GM03348 (cell line): ENCODE measurements at regions not wholly inside any gene's neighbourhood (a gene's known extent, or its start where the extent isn't known, plus 50 kb on each side); places are given as distances from the start of the nearest gene placed in this dataset.

Source experiments
- DNase-seq: peaks from one replicate; pipeline ENCODE4 v3.0.0; 2012; ENCODE audit warnings: low spot score

DNA sequence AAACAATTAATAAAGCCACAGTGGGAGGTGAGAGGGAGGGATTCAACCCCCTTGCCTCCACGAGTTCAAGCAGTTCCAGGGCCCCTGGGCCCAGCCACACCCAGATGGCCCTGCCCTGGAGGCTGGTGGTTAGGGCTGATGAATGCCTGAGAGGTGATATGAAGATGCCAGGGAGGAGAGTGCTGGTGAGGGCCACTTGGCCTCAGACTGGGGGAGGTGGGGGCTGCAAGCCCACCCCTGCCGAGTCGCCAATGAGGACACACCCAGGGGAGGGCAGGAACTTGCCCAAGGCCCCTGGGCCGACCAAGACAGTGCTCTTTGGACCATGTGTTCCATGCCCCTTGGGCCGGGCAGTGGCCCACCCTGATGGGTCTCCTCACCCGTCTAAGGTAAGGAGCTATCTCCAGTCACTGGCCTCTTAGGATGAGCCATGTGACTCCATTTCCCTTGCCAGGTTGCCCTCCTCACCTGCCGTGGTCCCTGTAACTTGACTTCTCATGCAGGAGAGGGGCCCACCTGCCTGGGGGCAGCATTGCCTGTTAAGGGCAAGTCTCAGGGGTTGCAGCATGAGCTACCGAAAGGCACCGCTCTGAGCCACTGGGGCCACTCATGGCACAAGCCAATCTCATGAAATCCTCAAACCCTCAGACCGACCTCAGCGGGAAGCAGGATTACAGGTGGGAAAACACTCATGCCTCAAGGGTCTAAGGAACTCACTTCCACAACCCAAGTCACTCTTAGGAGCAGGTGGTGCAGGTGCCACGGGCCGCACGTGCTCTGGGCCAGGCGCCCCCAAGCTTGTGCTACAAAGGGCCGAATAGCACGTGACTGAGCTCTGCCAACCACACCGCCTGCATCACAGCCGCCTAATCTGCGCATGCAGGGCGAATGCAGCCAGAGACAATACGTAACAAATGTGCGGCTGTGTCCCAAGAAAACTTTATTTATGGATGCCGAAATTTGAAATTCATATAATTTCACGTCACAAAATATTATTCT, 147.4 kb upstream of the MLN start:
- DNase-seq: no peak

DNA sequence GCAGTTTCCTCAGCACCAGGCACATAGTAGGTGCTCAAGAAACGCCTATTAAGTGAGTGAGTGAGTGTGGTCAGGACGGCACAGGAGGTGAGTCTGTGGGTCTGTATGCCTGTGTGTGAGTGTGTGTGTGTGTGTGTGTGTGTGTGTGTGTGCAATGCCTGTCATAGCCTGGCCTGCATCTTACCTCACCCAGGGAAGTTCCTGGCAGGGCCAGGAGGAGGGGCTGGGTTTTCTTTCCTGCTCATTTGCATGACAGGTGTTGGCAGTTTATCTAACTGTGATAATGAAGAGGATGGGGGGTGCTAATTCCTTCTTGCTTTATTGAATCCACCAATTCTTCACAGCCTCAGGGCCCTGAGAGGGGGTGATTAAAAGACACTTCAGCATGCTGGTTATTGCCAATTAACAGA, 146.7 kb upstream of the MLN start:
- no peak for DNase-seq

DNA sequence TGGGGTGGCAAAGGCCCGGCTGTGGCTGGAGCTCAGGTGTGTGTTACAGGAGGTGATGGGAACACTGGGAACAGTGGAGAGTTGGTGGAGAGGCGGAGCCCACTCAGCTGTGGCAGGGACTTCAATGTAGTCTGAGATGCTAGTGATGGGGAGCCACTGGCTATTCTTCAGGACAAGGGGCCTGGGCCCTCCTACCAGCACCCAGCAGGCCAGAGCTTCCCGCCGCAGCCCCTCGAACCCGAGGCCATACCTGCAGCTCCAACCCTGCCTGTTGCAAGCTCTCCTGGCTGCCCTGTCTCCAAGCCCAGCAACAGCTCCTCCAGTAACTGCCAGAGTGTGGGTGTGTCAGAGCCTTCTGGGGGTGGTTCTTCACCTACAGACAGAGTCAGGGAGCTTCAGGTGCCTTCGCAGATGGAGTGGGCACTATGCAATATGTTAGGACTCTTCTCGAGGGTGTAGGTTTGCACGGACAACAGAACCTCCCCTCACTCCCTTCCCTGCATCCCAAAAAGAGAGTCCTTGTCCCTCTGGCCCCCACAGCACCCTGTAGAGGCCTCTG, 146.2 kb upstream of the MLN start:
- DNase-seq: no peak

DNA sequence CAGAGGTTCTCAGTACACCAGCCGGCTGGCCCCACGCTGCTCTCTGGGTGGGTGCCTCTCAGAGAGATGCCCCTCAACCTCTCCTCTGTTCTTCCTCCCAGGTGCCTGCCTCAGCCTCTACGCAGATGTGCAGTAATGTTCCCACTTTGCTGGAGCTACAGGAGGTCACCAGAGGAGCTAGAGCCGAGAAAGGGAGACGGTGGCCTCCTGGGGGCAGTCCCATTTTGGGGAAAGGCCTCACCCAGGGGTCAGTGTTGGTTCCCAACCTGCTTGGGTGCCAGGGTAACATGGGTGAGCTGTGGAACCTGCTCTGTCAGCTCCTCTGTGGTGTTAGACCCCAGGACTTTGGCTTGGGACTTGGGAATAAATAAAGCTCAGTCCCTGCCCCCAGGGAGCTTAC, 145.3 kb upstream of the MLN start:
- no peak for DNase-seq

DNA sequence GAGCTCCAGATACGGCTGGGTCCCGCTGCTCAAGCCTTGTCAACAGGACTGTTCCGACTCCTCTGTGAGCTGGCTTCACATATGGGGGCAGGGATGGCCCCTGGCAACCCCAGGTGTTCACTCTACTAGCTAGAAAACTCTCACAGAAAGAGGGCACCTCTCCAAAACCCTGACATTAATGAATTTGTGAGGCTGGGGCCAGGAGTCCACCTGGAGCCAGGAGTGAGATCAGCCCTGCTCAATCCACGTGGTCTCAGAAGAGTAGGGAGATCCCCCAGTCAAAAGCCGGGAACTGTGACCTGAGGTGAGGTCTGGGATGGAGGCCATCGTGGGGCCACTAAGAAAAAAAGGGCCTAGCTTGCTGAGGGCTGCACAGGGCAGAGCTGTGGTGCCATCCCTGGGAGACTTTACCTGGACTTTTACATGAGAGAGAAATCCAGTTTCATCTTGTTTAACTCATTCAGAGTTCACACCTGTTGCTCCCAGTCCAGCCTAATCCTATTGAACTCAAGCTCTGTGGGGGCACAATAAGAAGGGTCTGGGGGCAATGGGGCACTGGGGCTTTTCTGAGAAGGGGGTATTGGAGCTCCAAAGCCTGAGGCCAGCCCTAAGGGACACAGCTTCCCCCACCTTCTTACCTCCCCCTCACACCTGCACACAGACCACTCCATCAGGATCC, 144.3 kb upstream of the MLN start:
- DNase-seq: no peak

DNA sequence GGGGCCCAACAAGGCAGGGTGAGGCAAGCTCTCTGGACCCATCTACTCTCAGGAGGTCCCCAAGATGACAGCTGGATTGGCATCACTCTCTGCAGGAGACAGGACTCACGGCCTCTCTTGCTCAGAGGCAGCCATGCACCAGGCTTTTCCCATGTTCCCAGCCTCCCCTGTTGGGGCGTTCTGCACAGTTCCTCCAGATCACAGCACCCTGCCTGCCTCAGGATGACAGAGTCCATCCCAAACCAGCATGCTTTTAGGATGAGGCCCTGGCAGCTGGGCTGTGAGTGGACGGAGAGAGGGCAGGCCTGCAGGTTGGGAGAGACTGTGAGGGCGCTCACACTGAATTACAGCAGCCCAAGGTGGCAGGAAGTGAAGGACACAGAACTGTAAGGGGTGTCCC, 143.2 kb upstream of the MLN start:
- no peak for DNase-seq

DNA sequence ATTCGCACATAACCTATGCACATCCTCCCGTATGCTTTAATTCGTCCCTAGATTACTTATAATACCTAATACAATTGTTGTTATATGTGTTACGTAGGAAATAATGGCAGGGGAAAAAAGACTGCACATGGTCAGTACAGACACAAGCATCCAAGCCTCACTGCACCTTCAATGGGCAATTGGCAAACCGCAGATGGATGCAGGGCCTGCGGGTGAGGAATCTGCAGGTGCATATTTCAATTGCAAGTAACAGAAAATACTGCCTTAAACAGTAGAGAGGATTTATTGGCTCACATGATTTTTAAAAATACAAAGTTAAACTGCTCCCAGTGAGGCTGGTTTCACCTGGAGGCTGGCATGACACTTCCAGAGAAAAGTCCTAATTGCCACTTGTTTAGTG, 142.1 kb upstream of the MLN start:
- DNase-seq: no peak

DNA sequence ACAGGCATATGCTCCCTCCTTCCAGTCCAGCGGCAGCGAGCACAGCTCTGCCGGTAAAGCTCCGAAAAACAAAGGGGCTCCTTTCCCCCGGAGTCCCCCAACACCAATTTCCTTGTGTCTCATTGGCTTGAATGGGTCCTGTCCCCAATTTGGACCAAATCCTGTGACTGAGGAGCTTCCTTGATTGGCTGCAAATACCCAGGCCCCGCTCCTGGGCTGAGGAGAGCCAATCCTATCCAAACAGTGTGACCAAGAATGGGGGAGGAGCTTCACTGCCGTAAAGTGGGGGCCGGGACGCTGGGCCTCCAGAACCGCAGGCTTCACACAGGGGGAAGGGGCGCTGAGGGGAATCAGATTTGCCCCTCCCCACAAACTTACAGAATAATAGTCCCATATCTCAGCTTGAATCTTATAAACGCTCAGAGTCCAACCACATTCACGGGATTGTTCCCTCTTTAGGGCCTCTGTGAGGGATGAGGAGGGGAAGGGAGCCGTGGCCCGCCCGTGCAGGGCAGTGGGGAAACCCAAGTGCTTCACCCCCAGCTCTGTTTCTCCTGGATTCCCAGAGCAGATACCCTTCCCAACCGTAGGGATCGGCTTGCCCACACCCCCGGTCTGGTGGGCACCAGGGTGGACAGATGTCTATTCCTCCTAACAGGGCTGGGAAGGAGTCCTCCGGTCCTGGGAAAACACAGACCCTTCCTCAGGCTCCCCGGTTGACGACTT, 141.0 kb upstream of the MLN start:
- no peak for DNase-seq

DNA sequence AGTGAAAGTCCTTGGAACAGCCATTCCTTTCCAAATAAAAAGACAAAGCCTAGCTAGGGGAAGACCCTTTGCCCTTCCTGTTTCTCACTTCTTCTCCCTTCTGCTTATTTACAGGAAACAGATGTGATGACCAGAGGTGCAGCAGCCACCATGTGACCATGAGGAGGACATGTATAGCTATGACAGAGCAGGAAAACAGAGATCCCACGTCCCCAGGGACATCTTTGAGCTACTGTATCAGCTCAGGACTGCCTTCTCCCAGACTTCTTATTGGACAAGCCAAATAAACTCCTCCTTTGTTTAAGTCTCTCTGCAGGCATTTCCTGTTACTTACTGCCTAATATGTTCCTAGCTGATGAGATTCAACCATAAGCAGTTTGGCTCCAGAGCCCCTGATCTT, 133.1 kb upstream of the MLN start:
- no peak for DNase-seq

DNA sequence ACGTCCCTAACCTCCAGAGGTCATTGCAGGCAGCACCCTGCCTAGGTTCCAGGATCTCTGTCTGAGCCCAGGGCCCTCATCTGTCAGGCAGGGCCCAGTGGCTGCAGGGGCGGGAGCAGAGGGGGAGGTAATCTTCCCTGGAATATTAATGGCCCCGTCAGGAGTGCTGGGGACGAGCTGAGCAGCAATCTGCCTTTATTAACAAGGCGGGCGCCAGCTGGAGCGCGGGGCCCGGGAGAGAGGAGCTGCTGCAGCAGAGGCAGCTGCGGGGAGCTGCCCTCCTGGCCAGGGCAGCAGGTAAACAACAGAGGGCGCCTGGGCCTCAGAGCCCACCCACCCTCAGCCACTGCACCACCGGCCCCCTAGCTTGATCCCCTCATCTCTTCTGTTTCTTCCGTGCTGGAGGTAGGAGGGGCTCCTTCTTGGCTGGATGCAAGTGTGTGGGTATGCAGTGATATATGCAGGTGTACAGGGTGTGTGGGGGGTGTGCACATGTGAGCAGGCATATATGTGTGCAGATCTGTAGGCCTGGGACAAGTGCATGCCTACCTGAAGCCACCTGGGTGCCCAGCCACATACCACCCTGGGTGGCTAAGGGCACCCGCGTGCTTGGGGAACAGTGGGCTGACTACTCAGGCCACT, 131.8 kb upstream of the MLN start:
- no peak for DNase-seq

DNA sequence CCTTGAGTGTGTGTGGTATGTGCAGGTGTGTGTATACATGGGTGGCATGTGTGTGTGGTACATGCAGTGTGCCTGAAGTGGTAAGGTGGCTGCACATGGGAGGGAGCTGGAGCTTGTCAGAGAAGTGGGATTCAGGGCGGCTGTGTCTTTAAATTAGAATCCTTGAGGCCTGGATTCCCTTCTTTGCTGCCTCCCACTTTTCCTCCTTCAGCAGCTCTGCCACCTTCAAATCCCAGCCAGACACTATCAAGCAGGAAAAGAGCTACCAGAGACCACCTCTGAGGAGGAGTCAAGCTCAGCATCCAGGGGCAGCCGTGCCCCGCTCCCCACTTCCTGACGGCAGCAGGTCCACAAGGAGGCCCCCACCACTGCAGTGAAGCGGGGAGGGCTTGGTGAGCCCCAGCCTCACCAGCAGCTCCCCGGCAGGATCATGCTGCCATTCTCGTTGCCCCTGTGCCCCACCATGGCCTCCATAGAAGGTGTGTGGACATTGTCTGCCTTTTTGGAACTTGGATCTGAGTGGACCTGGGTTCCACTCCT, 131.0 kb upstream of the MLN start:
- DNase-seq: no peak

DNA sequence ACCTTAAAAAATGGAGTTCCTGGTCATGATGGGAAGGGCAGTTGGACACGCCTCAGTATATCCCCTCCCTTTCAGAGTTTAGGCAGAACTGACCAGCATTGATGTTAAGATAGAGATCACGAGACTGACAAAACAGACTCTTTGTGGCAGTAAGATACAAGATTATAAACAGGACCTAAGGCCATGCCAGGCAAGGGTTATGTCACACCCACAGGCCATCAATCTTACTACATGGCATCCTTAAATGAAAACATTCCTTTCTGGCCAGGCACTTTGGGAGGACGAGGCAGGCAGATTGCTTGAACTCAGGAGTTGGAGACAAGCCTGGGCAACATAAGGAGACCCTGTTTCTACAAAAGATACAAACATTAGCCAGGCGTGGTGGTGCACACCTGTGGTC, 129.3 kb upstream of the MLN start:
- no peak for DNase-seq

DNA sequence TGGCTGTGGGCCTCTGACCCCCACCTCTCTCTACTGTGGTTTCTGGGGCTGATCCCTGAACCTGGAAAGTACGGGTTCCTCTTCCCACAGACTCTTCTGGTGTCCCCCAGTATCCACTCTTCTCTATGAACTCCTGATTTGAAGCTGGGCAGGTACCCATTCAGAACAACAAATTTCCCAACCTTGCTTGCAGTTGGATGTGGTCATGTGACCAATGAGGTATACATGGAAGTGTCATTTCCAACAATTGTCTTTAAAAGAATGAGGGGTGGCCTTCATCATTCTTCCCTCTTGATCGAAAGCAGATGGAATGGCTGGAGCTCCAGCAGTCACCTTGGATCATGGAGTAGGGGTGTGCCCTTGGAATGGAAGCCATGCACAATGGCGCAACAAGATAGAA, 128.0 kb upstream of the MLN start:
- no peak for DNase-seq

DNA sequence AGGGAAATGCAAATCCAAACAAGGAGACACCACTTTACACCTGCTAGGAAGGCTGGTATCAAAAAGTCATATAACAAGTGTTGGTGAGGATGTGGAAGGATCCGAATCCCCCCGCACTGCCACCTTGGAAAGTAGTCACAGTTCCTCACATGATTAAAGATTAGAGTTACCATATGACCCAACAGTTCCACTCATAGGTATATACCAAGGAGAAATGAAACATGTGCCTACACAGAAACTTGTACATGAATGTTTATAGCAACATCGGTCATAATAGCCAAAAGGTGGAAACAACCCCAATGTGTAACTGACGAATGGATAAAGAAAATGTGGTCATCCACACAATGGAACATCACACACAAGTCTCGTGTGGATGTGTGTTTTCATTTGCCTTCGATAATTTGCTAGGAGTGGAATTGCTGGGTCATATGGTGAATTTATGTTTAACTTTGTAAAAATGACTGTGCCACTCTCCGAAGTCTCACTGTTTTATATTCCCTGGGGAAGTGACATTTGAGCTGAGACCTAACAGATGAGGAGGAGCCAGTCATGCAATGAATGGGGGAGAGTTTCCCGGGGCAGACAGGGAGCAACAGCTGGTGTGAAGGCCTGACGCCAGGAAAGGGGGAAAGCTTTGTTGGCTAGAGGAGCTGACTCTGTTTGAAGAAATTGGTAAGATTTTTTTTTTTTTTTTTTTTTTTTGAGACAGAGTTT, 125.9 kb upstream of the MLN start:
- DNase-seq: peak; percentile 31

DNA sequence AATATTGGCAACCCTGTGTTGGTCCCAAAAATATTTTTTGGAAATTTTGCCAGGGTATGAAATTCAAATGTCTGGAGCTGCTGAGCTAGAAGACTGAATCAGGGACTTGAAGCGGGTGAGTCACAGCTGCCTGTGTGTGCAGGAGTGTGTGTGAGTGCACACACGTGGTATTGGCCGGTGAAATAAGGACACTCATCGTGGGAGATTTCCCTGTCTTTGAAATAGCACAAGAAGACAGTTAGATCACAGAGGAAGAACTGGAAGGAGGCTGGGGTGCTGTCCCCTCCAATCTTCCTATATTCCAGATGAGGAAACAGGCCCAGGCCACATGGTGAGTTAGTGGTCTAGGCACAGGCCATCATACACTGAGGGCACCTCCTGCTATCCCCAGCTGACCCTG, 123.8 kb upstream of the MLN start:
- peak; percentile 88 for DNase-seq

DNA sequence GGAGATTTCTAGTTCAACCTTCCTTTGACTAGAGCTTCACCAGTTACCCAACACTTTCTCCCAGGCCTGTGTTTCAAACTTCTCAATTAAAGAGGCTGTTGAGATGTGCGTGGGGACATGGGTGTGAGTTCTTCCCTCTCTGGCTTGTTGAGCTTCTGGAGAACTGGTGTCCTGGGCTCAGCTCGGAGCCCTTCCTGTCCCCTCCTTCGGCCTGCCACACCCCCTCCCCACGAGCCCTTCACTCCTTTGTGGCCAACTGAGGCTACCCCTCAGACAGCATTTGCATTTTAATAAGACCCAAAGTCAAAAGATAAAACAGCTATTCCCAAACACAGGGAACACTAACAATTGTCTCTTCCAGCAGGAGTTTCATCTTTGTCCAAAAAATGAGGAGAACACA, 123.3 kb upstream of the MLN start:
- no peak for DNase-seq

DNA sequence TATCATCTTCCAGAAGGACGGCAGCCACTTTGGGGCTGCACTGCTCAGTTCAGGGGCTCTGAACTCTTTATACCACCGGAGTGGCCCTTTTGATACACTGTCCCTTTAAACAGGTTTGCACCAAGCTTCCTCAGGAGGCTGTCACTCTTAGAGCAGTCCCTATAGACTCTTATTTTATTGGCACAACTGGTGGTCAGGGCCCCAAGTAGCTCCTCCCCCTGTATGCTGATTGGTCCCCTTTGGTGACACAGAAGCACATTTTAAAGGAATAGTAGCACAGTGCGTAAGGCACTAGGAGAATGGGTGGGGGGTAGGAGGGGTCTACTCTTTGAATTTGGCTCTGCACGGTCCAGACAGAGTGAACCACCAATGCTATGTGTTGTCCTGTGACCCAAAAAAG, 122.6 kb upstream of the MLN start:
- DNase-seq: no peak

DNA sequence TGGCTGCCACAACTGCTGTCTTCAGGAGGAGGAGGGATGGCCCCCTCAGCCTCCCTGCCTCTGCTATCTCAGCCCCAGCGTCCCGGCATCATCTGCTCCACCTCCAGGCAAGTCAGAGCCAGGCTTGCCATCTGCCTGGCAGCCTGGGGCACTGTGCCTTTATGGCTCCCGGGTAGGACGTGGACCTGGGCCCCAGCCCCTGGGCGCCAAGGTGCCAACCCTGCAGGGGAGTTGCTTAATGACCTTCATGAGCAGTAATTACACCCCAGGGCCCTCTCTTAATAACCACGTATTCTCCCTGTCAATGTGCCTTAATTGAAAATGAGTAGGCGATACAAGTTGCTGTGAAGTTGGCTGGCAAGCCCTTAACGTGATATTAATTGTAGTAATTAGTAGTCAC, 122.1 kb upstream of the MLN start:
- DNase-seq: no peak

DNA sequence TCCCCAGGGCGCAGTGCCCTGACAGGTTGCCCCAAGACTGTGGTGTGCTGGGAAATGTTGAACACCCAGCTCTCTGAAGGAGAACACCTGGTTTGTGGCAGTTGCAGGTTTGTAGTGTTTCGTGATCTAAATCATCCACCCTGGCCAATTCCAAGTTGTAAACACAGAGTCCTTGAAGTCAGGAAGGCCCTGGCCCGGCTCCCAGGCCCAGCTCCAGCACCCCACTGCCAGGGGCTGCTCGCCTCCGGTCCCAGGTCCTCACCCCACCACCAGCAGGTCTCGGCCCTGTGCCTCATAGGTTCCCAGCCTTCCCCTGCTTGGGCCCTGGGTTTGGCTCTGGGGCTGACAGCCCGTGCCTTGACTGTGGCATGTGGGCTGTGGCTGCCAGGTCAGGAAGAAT, 121.4 kb upstream of the MLN start:
- DNase-seq: no peak

DNA sequence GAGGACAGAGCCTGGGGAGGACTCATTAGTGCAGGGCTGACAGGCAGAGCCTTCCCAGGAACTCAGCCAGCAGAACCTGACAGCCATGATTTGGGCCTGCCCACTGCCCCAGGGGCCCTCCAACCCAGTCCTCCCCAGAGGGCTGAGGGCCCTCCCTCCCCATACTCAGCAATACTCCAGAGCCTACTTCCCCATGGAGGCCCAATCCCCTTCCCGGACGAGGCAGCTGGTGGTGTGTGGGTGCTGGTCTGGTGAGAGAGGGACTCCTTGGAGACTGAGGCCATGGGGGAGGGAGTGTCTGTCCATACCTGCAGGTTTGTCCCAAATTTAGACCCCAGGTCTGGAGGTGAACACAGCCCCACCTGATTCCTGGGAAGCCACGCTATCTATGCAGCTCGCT, 120.9 kb upstream of the MLN start:
- DNase-seq: no peak

DNA sequence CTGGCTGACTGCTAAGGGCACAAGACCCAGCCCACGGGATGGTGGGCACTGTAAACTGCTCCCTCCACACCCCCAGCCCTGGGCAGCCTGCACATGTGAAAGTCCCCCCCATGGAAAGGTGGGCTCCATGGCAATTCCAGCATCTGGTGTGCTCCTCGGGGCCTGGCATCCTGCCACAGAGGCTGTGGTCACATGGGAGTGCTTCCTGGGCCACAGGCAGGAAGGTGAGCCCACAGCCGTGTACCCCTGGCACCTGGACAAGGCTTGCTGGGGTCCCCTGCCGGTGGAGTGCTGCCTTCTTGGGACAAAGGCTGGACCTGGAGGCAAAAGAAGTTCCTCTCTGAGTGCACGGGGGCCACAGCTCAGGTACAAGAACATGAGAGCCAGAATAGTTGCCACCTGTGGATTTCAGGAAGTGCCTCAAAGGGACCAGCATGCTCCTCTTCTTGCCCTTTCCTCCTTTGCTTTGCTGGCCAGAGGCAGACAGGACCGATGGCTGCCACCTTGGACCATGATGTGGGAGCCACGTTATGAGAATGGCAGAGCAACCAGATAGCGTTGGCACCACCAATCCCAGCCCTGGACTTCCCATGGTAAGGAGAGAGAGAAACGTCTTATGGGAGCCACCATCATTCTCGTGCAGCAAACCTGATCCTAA, 120.2 kb upstream of the MLN start:
- no peak for DNase-seq
